Activated CD4-positive, alpha-beta T cell treated with anti-CD3 and anti-CD28 coated beads, Interleukin-2, amount 50 U/mL, for 4 hours (primary cell): ENCODE measurements at regions not wholly inside any gene's neighbourhood (a gene's known extent, or its start where the extent isn't known, plus 50 kb on each side); places are given as distances from the start of the nearest gene placed in this dataset.
"Not testable (repeated sequence)": the region's sequence is repeated elsewhere in the genome, so short reads cannot be mapped to it uniquely, and the experiment has no call there.

Source experiments
- DNase-seq, 2 experiments: peaks; one replicate each; pipeline ENCODE4 v3.0.0-alpha.2; 2020

DNA sequence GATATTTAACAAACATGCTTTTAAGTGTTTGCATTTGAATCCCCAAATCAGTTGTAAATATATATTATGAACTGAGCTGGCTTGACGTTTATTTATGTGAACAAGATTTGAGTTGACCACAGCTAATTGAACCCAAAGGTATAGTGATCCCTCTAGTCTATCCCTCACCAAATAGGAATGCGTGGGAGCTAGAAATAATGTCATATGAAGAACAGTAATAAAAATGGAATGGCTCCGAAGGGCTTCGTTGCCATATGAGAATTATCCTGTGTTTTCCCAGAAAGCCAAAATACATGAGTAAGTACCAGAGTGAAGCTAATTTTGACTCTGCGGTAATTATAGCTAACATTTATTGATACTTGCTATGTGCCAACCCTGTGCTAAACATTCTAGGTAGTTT, 142.7 kb downstream of the ADCYAP1 start:
- no peak for DNase-seq

DNA sequence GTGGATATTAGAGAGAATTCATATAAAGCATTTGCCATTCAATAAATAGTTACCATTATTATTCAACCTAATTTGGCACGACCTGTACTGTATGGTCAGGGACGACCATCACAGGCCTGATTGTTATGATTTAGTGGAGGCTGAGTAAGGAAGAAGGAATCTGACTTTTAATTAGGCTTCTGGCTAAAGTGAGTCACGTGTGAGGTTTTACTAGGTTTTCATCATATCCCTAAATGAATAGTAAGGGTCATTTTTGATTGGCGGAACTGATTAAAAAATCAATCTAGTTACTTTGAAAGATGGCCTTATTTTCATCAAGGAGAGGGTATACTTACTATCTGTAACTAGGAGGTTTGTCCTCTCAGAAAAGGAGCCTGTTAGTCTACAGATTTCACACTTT, 143.4 kb downstream of the ADCYAP1 start:
- DNase-seq: no peak

DNA sequence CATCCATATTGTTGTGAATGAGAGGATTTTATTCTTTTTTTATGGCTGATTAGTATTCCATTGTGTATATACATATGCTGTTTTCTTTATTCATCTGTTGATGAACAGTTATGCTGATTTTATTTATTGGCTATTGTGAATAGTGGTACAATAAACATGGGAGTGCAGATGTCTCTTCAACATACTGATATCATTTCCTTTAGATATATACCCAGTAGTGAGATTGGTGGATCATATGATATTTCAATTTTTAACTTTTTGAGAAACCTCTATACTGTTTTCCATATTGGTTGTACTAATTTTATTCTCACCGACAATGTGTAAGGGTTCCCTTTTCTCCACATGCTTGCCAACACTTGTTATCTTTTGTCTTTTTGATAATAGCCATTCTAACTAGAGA, 144.5 kb downstream of the ADCYAP1 start:
- DNase-seq: no peak

DNA sequence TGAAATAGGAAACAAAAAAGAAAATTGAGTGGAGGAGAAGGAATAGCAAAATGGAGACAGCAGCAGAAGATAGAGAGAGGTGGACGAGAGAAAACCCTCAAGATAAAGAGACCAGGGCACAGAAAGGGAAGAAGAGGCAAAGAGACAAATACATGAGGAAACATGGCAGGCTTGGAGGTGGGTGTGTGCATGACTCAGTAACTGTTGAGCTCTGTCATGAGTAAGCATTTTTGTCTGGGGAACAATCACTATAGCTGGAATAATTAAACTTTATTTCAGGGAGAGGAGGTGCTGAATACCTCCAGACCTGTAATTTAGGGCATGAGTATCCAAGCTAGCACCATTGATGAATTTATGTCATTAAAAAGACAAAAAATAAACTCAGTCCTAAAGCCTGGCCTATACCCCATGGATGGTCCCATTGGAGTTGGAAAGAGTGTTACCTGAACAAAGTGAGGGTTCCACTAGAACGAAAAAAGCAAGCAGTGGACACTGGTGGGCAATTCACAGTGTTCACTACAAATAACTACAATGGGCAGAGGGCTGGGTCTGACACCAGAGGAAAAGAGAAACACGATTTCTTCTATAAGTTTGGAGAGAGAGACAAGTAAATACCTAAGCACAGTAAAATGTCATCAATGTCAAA, 145.5 kb downstream of the ADCYAP1 start:
- DNase-seq: no peak

DNA sequence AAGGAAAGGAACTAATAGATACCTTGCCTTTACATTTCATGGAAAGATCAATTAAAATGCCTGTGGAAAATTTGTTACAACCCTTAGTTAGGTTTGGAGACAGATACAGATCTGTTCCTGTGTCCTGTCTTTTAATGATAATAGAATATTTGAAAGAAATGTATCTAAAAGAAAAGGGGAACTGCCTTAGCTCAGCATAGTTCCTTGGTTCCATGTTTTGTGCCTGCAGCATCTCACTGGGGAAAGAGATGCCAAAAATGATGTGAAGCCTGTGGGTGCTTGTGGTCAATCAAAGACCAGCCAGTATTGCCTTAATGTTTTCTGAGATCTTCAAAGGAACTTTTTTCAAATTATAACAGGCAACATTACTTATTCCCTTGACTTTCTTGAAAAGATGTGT, 147.6 kb downstream of the ADCYAP1 start:
- DNase-seq: no peak

DNA sequence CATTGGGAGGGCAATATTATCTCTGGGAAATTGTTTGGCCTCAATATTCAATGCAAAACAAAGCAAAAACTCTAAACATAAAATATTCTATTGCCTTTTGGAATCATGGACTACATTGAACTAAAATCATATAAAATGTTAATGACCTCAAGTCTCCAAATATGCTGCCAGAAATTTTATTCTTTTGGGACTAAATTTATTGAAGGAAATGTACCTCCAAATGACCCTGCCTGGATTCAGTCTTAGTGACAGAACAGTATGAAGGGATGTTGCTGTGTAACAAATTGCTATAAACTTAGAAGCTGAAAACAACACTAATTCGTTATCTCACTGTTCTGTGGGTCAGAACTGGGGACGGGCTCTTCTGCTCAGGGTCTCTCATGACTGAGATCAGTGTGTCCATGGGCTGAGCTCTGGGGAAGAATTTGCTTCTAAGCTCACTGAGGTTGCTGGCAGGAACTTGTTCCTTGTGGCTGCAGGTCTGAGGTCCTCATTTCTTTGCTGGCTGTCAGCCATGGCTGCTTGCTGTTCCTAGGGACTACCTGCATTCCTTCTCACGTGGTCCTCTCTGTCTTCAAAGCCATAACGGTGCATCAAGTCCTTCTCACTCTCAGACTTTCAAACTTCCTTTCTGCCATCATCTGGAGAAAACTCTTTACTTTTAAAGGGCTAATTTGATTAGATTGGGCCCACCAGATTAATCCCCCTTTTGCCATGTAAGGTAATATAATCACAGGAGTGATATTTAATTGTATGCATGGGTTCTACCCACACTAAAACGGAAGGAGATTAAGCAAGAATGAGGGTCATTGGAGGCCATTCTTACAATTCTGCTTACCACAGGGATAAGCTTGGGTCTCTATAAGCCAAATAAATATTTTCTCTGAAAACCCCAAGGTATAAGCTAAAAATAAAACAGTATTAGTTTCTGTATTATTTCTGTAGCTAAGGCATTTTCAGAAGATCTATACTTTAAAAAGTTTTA, 149.0 kb downstream of the ADCYAP1 start:
- no peak for DNase-seq

DNA sequence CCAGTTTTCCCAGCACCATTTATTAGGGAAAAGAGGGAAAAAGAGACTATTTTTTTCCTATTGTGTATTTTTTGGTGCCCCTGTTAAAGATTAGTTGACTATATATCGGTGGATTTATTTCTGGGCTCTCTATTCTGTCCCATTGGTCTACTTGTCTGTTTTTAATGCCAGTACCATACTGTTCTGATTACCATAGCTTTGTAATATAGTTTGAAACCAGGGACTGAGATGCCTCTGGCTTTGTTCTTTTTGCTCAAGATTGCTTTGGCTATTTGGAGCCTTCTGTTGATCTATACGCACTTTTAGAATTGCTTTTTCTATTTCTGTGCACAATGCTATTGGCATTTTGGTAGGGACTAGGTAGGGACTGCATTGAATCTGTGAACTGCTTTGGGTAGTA, 151.7 kb downstream of the ADCYAP1 start:
- no peak for DNase-seq

DNA sequence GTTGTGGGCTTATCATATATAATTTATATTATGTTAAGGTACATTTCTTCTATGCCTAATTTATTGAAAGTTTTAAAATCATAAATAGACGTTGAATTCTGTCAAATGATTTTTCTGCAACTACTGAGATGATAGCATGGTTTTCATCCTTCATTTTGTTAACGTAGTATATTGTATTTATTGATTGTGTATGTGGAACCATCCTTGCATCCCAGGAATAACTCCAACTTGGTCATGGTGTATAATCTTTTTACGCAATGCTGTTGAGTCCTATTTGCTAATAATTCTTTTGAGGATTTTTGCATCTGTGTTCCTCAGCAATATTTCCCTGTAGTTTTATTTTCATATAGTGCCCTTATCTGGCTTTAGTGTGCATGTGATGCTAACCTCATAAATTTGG, 152.7 kb downstream of the ADCYAP1 start:
- no peak for DNase-seq

DNA sequence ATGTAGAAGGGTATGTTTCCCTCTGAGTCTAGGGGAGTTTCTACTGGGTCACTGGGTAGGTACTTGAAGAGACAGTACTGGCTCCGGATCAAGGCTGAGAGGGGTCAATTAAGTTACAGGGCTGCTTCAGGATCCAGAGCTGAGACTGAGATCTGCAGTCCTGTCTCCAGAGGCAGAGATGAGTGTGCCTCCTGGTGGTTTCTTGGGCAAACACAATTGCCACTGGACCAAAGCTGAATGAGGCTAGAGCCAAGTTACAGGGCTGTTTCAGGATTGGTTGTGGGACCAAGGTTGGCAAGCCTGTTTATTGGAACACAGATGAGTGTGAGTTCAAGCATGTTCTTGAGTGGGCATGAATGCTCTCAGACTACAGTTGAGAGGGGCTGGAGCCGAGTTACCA, 157.9 kb downstream of the ADCYAP1 start:
- DNase-seq: no peak

DNA sequence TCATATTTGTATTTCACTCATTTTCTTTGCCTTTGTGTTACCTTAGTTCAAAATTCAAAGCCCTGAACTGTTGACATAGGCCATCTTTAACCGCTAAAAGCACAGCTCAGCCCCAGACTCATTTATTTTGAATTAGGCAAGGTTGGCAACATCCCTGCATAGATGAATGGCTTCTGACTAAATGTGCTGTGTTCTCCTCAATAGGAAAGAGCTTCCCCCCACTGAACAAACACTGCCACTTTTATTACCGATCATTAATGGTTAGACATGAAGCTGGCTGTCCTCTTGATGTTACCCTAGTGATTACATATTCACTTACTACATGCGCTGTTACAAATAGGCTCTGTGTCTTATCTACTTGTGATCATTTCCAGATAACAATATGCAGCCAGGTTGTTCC, 170.7 kb downstream of the ADCYAP1 start:
- no peak for DNase-seq

DNA sequence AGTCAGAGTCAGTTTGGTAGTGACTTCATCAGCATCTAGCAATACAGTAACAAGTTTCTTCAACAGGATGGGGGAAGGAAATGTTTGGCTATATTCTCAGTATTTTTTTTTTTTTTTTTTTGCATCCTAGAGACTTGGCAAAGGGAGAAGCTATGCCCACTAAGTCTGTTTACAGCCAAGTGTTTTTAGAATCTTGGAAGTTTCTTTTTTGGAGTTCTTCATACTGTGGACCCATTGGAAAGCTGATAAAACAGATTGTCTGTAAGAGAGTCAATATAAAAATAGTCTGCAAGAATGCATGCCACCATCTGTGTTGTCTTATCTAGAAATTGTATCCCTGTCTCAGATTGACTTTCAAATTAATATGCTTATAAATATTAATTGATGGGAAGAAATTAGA, 171.2 kb downstream of the ADCYAP1 start:
- DNase-seq: no peak

DNA sequence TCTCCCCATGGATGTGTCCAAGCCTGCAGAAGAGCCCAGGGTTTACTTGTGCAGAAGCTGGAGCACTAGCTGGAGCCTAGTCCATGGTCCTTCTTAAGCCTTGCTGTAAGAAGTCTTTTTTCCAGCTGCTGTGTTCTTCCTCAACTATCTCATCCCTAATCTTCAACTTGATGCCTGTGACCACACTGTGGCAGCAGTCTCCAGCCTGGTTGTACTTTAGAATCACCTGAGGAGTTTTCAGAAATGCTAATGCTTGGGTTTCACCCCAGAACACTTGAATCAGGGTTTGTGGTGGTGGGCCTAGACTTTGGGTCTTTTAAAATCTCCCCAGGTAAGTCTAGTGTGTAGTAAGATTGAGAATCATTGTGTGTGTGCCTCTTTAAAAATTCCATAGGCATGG, 173.6 kb downstream of the ADCYAP1 start:
- no peak for DNase-seq

DNA sequence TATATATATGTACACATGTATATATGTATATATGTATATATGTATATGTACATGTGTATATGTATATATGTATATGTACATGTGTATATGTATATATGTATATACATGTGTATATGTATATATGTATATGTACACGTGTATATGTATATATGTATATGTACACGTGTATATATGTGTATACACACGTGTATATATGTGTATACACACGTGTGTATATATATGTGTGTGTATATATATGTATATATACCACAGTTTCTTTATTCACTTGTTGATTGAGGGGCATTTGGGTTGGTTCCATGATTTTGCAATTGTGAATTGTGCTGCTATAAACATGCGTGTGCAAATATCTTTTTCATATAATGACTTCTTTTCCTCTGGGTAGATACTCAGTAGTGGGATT, 179.0 kb downstream of the ADCYAP1 start:
- DNase-seq: not testable (repeated sequence)

DNA sequence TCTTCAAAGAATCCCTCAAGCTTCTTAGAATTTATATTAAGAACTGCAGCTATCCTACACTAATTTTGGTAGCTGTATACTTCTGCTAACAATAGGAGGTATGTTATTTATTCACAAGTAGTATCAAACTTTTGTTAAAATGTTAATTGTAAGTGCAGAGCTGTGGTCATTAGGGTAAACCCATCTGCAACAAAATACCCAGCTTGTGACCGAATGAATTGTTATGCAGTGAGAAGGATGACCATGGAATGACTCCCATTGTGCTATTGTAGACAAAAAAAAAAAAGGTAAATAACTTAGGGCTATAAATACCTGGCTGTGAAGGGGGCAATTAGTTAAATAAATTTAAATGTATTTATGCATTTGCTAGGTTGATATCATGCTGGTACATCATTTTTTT, 186.1 kb downstream of the ADCYAP1 start:
- DNase-seq: no peak

DNA sequence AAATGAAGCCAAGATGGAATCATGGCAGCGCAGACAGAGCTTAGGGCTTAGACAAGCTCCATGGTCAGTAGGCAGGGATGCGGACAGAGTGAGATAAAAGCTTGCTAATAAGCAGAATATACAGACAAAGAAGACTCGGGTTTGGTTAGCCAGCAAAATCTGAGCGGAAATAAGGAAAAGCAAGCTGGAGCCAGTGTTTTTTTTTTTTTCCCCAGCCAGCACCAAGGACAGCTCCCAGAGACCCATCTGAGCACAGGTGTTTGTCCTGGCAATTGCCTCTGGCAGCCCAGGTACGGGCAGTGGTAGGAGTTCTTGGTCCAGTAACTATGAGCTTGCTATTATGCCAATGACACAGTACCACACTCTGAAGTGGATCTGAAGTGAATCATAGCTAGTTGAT, 187.6 kb downstream of the ADCYAP1 start:
- DNase-seq: no peak

DNA sequence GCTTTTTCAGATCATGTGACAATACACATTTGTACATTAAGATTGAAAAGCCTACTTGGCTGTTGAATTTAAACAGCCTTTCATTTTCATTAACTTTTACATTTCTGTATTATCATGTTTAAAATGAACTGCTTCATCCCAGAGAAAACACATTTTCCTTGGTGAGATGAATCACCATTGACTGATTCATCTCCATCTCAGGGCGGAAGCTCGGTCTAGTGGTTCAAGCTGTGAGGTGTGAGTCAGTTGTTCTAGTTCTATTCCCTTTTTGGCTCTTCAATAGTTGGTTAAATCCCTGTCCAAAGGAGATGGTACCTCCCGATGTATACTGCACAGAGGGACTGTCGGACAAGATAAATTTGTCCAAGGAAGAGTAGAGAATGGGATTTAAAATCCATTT, 189.7 kb downstream of the ADCYAP1 start:
- no peak for DNase-seq

DNA sequence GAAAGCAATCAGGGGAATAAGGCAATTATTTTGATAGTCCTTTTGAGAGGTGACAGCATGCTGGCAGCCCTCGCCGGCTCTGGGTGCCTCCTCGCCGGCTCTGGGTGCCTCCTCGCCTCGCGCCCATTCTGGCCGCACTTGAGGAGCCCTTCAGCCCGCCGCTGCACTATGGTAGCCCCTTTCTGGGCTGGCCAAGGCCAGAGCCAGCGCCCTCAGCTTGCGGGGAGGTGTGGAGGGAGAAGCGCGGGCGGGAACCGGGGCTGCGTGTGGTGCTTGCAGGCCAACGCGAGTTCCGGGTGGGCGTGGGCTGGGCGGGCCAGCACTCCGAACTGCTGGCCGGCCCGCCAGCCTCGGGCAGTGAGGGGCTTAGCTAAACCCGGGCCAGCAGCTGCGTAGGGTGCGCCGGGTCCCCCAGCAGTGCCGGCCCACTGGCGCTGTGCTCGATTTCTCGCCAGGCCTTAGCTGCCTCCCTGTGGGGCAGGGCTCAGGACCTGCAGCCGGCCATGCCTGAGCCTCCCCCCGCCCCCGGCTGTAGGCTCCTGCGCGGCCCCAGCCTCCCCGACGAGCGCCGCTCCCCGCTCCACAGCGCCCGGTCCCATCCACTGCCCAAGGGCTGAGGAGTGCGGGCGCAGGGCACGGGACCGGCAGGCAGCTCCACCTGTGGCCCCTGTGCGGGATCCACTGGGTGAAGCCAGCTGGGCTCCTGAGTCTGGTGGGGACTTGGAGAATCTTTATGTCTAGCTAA, 193.5 kb downstream of the ADCYAP1 start:
- not testable (repeated sequence) for DNase-seq

DNA sequence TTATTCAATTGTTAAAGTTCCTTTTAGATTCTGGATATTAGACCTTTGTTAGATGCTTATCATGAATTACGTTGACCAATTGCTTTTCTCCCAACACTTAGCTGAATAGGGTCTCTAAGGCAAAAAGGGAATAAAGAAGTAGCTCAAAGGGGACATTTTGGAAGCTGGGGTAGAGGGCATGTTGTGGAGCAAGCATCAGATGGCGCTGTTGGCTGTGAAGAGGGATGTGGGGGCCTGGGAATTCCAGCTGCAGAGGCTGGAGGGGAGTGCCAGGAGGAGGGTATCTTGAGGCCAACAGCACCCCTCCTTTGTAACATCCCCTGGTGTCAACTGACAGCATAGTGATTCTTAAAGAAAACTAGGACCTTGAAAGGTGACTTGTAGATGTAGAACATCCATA, 198.2 kb downstream of the ADCYAP1 start:
- DNase-seq: no peak

DNA sequence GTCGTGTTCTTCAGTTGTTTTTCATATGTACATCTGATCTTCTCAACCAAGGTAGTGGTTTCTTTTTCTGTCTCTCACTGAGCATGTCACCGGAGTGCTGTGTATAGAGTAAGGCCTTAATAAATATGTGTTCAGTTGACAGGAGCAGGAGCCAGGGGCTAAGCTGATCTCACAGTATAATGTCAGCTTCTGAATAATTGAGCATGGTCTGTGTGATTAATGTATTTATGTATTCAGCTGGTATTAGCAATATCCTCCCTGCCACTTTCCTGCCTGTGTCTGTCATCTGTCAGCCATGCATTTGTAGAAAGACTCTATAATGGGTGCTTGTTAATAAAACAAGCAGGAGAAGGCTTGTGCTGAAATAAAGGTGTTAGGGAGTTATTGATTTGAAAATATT, 198.9 kb downstream of the ADCYAP1 start:
- no peak for DNase-seq

DNA sequence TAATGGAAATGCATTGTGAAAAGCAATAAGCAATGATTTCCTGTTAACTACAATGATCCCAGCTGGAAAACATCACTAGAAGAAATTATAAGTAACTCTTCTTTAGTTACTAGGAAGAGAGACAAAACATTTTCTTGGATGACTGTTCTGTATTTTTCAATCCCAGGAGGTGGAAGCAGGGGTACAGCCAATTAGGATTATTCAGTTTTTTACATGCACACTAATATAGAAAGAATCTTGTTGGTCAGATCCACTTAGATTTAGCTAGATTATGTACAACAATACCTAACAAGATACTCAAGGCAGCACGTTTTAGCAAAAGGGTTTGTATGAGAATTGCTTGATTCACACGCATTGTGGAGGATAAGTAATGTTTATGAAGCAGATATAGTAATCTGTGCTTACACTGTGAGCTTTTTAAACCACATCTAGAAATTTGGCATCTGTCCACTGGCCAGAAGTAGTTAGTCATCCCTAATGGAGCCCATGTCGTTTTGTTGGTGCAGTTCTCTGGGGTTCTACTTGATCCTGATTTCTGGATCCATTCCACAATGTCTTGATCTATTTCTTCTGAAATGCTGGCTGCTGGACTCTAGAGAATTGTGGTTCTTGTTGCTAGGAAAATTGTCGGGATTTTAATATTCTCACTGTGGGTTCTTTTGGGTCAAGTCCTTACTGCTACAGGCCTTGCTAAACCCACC, 199.7 kb downstream of the ADCYAP1 start:
- no peak for DNase-seq

DNA sequence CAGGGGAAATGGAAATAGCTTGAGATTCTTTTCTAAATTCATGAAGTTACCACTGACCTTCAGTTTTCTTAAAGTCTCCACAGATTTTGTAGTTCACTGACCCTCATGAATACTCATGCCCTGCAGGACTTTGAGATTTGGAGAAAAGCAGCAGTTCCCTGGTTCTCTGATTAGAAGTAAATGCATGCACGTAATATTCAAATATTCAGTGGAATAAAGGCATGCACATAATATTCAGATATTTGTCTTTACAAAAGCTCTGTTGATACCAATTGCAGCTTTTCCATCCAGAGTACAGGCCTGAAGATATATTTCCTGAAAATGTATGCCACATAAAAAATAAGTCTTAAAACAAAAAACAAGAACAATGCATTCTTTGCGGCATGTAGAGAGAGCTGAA, 219.8 kb downstream of the ADCYAP1 start:
- DNase-seq: no peak

DNA sequence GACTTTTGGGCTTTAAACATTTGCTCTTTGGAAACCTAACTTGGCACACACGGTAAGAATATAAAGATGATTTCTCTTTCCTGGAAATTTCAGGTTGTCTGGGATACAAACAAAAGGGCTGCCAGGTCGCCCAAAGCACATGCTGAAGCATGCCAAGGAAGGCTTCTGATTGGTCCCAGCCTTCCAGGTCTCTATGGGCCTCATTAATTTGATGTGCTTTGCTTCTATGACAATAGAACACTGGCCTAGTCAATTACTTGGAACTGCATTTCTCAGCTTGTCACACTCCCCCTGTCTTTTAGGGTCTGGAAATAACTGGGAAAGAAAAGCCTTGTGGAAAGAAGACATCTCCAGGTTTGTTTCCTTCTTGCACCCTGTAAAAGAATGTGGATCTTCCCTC, 228.9 kb downstream of the ADCYAP1 start:
- no peak for DNase-seq

DNA sequence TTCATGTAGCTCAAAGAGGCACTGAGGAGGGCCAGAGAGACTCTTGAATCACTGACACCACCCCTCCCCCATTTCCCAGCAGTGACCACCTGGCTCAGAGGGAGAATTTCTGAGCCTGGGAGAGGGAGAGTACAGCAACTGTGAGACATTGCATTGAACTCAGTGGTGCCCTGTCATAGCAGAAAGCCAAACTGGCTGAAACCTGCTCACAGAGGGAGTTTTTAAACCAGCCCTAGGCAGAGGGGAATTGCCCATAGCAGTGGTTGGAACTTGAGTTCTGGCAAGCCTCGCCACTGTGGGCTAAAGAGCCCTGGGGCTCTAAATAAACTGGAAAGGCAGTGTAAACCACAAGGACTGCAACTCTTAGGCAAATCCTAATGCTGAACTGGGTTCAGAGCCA, 243.1 kb downstream of the ADCYAP1 start:
- DNase-seq: no peak
